OCI-LY7 (cell line): ENCODE measurements at regions not wholly inside any gene's neighbourhood (a gene's known extent, or its start where the extent isn't known, plus 50 kb on each side); places are given as distances from the start of the nearest gene placed in this dataset.

Experiments used
- CTCF ChIP-seq: fragments of 200-600 bp; sonication (generic); conservative IDR thresholded peaks from 2 replicates; pipeline ENCODE4 v1.5.1; 2014; ENCODE audit warnings: mild to moderate bottlenecking, antibody characterized with exemption, low read length, moderate library complexity, mixed read lengths
- EZH2phosphoT487 ChIP-seq: fragments of 200-600 bp; sonication (generic); IDR thresholded peaks from 2 replicates; pipeline ENCODE4 v1.6.1; 2018; ENCODE audit warnings: low read depth, borderline replicate concordance, mild to moderate bottlenecking, mixed run types, antibody characterized with exemption, low read length, moderate library complexity, mixed read lengths

- no peak for TF ChIP-seq CTCF
- TF ChIP-seq EZH2phosphoT487, result no peak
Measured at GRCh38 chr1:184260382-184260781, 126.4 kb upstream of the C1orf21 start.
